GM21576 (cell line): ENCODE measurements at regions not wholly inside any gene's neighbourhood (a gene's known extent, or its start where the extent isn't known, plus 50 kb on each side); places are given as distances from the start of the nearest gene placed in this dataset.

Experiments
- ATAC-seq: cut with Tn5 transposase; IDR thresholded peaks from one replicate; pipeline ENCODE4 v1.9.1; 2021; ENCODE audit warnings: mild to moderate bottlenecking, moderate library complexity; ENCODE audit not compliant: unreplicated experiment

- no peak for ATAC-seq
Observed at GRCh38 chr13:53953183-53953582, 924.6 kb downstream of the OLFM4 start.
